ENCODE measurements at regions not wholly inside any gene's neighbourhood (a gene's known extent, or its start where the extent isn't known, plus 50 kb on each side); places are given as distances from the start of the nearest gene placed in this dataset.

DNA sequence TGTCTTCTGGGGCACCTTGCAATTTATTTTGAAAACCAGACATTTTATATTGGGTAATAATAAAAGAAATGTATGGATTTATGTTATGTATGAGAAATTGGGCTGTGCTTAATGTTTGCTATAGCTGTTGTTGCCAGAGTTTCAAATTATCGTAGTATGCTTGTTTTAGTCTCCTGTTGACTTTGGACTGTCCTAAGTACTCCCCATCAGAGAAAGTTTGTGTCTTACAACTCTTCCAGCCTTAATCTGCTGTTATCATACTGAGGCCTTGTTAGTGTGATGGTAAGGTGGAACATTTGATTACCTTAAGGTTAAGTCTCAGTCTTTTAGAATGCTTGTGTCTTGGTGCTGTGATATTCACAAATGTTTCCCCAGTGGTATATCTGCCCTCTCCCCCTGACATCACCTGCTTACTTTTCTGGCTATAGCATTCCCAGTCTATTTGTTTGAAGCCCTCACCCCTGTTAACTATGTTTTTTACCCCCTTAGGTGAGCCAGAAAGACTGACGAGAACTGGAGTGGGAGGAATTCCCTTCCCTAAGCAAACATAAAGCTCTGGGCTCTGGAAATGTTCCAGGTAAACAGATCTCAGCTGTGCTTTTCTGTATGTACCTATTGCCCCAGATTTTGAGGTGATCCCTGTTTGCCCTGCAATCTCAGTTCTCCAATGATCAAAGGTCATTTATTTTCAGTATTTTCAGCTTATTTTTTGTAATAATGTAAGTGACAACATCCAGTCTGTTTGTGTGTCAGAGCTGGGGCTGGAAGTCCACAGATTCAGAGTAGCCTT lies 581.1 kb upstream of the CITED2 start:
- TF ChIP-seq, protein P1, sequence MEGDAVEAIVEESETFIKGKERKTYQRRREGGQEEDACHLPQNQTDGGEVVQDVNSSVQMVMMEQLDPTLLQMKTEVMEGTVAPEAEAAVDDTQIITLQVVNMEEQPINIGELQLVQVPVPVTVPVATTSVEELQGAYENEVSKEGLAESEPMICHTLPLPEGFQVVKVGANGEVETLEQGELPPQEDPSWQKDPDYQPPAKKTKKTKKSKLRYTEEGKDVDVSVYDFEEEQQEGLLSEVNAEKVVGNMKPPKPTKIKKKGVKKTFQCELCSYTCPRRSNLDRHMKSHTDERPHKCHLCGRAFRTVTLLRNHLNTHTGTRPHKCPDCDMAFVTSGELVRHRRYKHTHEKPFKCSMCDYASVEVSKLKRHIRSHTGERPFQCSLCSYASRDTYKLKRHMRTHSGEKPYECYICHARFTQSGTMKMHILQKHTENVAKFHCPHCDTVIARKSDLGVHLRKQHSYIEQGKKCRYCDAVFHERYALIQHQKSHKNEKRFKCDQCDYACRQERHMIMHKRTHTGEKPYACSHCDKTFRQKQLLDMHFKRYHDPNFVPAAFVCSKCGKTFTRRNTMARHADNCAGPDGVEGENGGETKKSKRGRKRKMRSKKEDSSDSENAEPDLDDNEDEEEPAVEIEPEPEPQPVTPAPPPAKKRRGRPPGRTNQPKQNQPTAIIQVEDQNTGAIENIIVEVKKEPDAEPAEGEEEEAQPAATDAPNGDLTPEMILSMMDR (IDR thresholded peaks at IDR 0.05 in 4 of 5, conservative IDR thresholded peaks at IDR 0.05 in 1 of 5): no peak
- TF ChIP-seq POLR2A (IDR thresholded peaks at IDR 0.05): no peak
